Tibial nerve (tissue), 4 donors: ENCODE measurements at regions not wholly inside any gene's neighbourhood (a gene's known extent, or its start where the extent isn't known, plus 50 kb on each side); places are given as distances from the start of the nearest gene placed in this dataset.

Experiments used
- EP300 ChIP-seq, 2 donors: sonication (generic); formaldehyde crosslinking; IDR thresholded peaks; one replicate each; pipeline ENCODE4 v1.6.1; 2017; ENCODE audit warnings: antibody characterized with exemption in 2 of 2, mild to moderate bottlenecking in 1 of 2
- TF ChIP-seq, protein P1 (sequence below), 5 experiments: fragments of 200-600 bp in 3 of 5; fragments of 450-650 bp in 2 of 5; sonication (generic) in 3 of 5; IDR thresholded peaks; one replicate each; pipeline ENCODE4 v1.5.1; 2016 to 2019; ENCODE audit warnings: antibody characterized with exemption in 5 of 5, mild to moderate bottlenecking in 3 of 5, moderate library complexity in 2 of 5

DNA sequence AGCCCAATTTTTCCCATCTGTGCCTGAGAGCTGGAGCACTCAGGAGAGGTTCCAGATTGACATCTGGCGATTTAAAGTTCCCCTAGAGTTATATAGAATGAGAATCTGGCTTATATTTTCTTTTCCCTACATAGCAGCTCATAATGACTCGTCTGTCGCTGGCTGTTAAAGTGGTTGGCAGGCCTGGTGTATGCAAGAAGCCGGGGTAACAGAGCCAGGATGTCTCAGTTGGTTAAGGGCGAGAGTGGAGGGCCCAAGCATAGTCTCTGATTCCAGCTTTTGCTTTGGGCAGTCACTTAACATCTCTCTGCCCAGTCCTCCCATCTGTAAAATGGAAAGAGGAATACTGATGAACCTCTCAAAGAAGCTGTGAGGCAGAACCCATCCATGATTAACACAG lies 751.6 kb downstream of the NOVA1 start:
- TF ChIP-seq, protein P1, sequence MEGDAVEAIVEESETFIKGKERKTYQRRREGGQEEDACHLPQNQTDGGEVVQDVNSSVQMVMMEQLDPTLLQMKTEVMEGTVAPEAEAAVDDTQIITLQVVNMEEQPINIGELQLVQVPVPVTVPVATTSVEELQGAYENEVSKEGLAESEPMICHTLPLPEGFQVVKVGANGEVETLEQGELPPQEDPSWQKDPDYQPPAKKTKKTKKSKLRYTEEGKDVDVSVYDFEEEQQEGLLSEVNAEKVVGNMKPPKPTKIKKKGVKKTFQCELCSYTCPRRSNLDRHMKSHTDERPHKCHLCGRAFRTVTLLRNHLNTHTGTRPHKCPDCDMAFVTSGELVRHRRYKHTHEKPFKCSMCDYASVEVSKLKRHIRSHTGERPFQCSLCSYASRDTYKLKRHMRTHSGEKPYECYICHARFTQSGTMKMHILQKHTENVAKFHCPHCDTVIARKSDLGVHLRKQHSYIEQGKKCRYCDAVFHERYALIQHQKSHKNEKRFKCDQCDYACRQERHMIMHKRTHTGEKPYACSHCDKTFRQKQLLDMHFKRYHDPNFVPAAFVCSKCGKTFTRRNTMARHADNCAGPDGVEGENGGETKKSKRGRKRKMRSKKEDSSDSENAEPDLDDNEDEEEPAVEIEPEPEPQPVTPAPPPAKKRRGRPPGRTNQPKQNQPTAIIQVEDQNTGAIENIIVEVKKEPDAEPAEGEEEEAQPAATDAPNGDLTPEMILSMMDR (IDR thresholded peaks at IDR 0.05): no peak
- TF ChIP-seq EP300 (IDR thresholded peaks at IDR 0.05): no peak
